GM19467 (cell line): ENCODE measurements at regions not wholly inside any gene's neighbourhood (a gene's known extent, or its start where the extent isn't known, plus 50 kb on each side); places are given as distances from the start of the nearest gene placed in this dataset.
"Not testable (repeated sequence)": the region's sequence is repeated elsewhere in the genome, so short reads cannot be mapped to it uniquely, and the experiment has no call there.

ENCODE experiments used
- ATAC-seq: cut with Tn5 transposase; IDR thresholded peaks from one replicate; pipeline ENCODE4 v1.9.1; 2021; ENCODE audit warnings: mild to moderate bottlenecking, moderate library complexity; ENCODE audit not compliant: unreplicated experiment

DNA sequence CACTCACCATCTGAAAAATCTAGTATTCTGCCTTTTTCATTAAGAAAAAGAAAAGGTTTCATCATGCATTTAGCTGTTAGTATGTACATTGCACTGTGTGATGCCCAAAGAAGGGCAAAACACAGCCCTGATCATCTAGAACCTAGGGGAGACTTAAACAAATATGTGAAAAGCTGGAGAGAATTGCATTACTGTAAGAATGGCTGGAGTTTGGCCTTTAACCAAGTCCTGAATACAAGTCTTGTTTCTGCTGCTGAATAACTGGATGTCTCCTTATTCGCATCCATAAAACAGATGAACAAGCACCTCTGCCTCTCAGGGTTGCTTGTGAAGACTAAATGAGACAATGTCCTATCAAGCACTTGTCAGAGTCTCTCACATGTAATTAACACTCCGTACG lies 233.4 kb upstream of the LRTM1 start:
- no peak for ATAC-seq

- ATAC-seq = peak; percentile 76
Measured at GRCh38 chr3:55160241-55160983, 232.6 kb upstream of the LRTM1 start.

DNA sequence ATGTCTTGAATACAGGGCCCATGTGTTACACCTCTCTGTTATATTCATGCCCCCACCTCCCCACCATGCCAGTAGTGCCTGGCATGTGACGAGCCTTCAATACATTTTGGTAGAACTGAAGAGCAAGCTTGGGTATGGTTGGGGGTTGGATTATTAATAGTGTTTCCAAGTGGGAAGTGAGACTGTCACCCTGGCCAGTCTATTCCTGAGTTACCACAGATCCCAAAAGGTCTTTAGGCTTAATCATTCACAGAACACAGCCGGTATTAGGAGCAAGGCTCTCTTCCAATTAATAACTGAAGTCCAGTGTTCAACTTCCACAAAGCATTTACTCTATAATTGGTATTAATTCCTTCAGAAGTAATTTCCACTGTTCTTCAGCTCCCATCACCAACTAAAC lies 231.9 kb upstream of the LRTM1 start:
- no peak for ATAC-seq

GRCh38 chr3:55159016-55159415 lies 231.2 kb upstream of the LRTM1 start:
- ATAC-seq = no peak

- no peak for ATAC-seq
Measured at GRCh38 chr3:55158345-55158744, 230.5 kb upstream of the LRTM1 start.

GRCh38 chr3:55157731-55158130 lies 229.9 kb upstream of the LRTM1 start:
- ATAC-seq = no peak

GRCh38 chr3:55156851-55157650 lies 229.2 kb upstream of the LRTM1 start:
- no peak for ATAC-seq

- ATAC-seq = no peak
Measured at GRCh38 chr3:55147856-55148720, 220.2 kb upstream of the LRTM1 start.

- ATAC-seq = no peak
Measured at GRCh38 chr3:55147406-55147805, 219.5 kb upstream of the LRTM1 start.

DNA sequence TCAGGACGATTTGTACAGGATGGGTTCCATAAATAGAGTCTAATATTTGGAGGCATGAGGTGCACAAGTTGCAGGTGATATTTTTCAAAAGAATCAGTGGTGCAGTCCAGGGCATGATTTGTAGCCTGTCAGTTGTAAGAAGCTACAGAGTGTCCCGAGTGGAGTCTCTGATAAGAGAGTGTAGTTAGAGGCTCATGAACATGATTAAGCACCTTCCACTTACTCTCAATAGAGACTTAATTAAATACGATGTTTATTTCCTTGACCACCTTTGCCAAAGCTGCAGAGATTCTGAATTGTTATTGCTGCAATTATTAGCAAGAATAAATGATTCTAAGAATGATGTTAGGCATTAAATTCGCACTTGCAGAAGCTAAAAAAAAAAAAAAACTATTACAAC lies 218.4 kb upstream of the LRTM1 start:
- ATAC-seq = no peak

GRCh38 chr3:55144015-55144673 lies 216.3 kb upstream of the LRTM1 start:
- no peak for ATAC-seq

DNA sequence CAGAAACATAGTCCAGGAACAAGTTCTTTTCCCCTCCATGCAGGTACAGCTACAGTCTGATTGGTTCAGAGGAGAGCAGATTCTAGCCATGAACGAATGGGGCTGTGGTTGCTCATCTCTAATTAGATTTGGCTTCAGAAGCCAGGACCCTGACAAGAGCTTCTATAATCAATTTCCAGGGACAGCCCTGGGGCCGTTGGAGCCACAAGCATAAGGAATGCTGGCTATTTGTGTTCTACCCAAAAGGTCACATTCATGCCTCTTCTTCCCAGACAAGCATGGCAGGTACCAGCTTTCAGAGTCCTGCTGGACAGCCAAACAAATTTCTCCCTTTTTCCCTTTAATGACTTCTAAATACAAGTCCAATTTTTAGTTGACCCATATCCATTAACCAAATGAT lies 215.5 kb upstream of the LRTM1 start:
- ATAC-seq = no peak

DNA sequence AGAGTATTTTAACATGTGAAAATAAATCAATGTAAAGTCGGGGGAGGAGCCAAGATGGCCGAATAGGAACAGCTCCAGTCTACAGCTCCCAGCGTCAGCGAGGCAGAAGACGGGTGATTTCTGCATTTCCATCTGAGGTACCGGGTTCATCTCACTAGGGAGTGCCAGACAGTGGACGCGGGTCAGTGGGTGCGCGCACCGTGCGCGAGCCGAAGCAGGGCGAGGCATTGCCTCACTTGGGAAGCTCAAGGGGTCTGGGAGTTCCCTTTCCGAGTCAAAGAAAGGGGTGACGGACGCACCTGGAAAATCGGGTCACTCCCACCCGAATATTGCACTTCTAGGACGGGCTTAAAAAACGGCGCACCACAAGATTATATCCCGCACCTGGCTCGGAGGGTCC lies 208.4 kb upstream of the LRTM1 start:
- ATAC-seq = not testable (repeated sequence)

DNA sequence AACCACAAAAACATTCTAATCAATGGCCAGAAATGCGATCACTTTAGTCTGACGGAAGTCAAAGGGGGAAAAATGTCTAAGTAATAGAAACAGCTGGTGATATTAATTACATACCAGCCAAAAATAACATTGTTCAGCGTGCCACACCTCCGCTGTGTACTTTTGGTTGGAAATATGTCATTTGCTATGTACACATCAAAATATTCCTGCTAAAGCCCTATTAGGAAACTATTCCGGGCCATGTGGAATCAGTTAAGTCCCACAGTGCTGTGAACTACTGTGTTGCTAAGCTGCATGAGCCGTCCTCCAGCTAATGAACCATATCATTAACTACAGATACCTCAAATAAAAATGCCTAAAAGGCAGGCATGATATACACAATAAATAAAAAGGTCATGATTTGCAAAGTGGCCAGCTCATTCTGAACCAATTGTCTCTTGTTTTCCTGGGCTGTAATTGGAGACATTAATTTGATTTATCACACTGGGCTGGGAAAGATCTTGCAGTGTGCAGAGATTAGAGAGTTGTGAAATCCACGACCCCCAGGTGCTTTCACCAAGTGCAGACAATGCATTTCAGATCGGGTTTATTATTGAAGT lies 200.5 kb upstream of the LRTM1 start:
- ATAC-seq = no peak

GRCh38 chr3:55127565-55127964 lies 199.7 kb upstream of the LRTM1 start:
- ATAC-seq = no peak

- ATAC-seq = no peak
Measured at GRCh38 chr3:55124371-55124770, 196.5 kb upstream of the LRTM1 start.
